A549 (cell line): ENCODE measurements at regions not wholly inside any gene's neighbourhood (a gene's known extent, or its start where the extent isn't known, plus 50 kb on each side); places are given as distances from the start of the nearest gene placed in this dataset.

Experiments used
- CTCF ChIP-seq: fragments of >200 bp; sonication (Bioruptor Twin); formaldehyde crosslinking; IDR thresholded peaks from 3 replicates; pipeline ENCODE4 v1.5.1; 2016
- HDAC2 ChIP-seq: fragments of 200-600 bp; sonication (generic); IDR thresholded peaks from 2 replicates; pipeline ENCODE4 v1.6.1; 2016
- MAFK ChIP-seq: fragments of 450-650 bp; IDR thresholded peaks from 2 replicates; pipeline ENCODE4 v1.6.1; 2014; ENCODE audit not compliant: partially characterized antibody
- NR3C1 ChIP-seq: fragments of >200 bp; sonication (Bioruptor Twin); formaldehyde crosslinking; IDR thresholded peaks from 3 replicates; pipeline ENCODE4 v1.6.1; 2017
- RCOR1 ChIP-seq: fragments of 150-350 bp; IDR thresholded peaks from 2 replicates; pipeline ENCODE4 v1.6.1; 2014; ENCODE audit warnings: antibody characterized with exemption, low read length, low read depth
- TFCP2L1 ChIP-seq: fragments of 250-450 bp; sonication (Bioruptor Pico); IDR thresholded peaks from 2 replicates; pipeline ENCODE4 v1.5.0; 2021; ENCODE audit warnings: mild to moderate bottlenecking

GRCh38 chr13:74794582-74794981 lies 660.4 kb upstream of the KLF12 start:
- TF ChIP-seq CTCF (no peak), RCOR1 (no peak), HDAC2 (no peak), MAFK (no peak), NR3C1 (no peak), TFCP2L1 (no peak)
